HCT116 (cell line): ENCODE measurements at regions not wholly inside any gene's neighbourhood (a gene's known extent, or its start where the extent isn't known, plus 50 kb on each side); places are given as distances from the start of the nearest gene placed in this dataset.

ENCODE experiments used
- ATAC-seq: fragments of 200-7000 bp; cut with Tn5 transposase; 2 replicates; pipeline ENCODE4 v1.9.1; 2020; ENCODE audit warnings: mild to moderate bottlenecking, moderate library complexity
- BruUV-seq: library from RNA; stranded (reverse); fragments of 400-500 nt; replicated peaks from 2 replicates; lab custom pipeline; 2021; lab: Mats Ljungman, UMichigan
- CTCF ChIA-PET: fragments of 300-600 bp; sonication (Branson Sonifier 250); formaldehyde crosslinking; loops from one replicate; lab custom pipeline; 2021; ENCODE audit warnings: antibody characterized with exemption; lab: Charles Lee
- POLR2A ChIA-PET: fragments of 300-600, 350-600 bp; sonication (Branson Sonifier 250); formaldehyde crosslinking; loops from one replicate; lab custom pipeline; 2021; ENCODE audit warnings: antibody characterized with exemption; lab: Charles Lee
- RAD21 ChIA-PET, 2 experiments: fragments of 300-600 bp; sonication (Branson Sonifier 250); formaldehyde crosslinking; loops; one replicate each; lab custom pipeline; 2023; ENCODE audit warnings: low total read pairs in 2 of 2; ENCODE audit not compliant: uncharacterized antibody in 2 of 2, unreplicated experiment in 2 of 2, low non-redundant PET in 1 of 2; lab: Charles Lee
- DNase-seq: peaks from one replicate; pipeline ENCODE4 v3.0.0-alpha.2; 2010; ENCODE audit warnings: low read depth, low spot score
- H2AFZ ChIP-seq: fragments of 200-600 bp; shearing (Covaris generic), sonication (generic); 2 replicates; pipeline ENCODE4 v1.6.1; 2017; ENCODE audit warnings: low read depth, mixed run types, mixed read lengths, antibody characterized with exemption, low read length; ENCODE audit not compliant: poor library complexity, severe bottlenecking
- H3K27ac ChIP-seq: 2 replicates; pipeline ENCODE4 v1.5.1; 2012; ENCODE audit warnings: low read depth, low read length
- H3K27me3 ChIP-seq: fragments of 200-600 bp; sonication (generic); 2 replicates; pipeline ENCODE4 v1.6.1; 2016; ENCODE audit warnings: mixed run types, low read length, mixed read lengths; ENCODE audit not compliant: insufficient read depth
- H3K36me3 ChIP-seq, 2 experiments: fragments of 200-500 bp in 1 of 2; fragments of 200-600 bp in 1 of 2; sonication (Bioruptor generic) in 1 of 2; sonication (generic) in 1 of 2; 2 replicates each; pipeline versions ENCODE4 v1.5.1 to v1.6.1; 2014 to 2016; ENCODE audit warnings: low read length in 2 of 2, inconsistent platforms in 1 of 2, mixed read lengths in 1 of 2, mixed run types in 1 of 2; ENCODE audit not compliant: insufficient read depth in 2 of 2, control insufficient read depth in 1 of 2
- H3K4me1 ChIP-seq, 2 experiments: fragments of 200-600 bp in 1 of 2; sonication (generic) in 1 of 2; 2 replicates each; pipeline versions ENCODE4 v1.5.1 to v1.6.1; 2012 to 2017; ENCODE audit warnings: low read length in 2 of 2, inconsistent platforms in 1 of 2, mild to moderate bottlenecking in 1 of 2, mixed read lengths in 1 of 2, mixed run types in 1 of 2, moderate library complexity in 1 of 2; ENCODE audit not compliant: insufficient read depth in 2 of 2, control insufficient read depth in 1 of 2
- H3K4me2 ChIP-seq: fragments of 200-600 bp; sonication (generic); 2 replicates; pipeline ENCODE4 v1.6.1; 2017; ENCODE audit warnings: mixed run types, low read length, mixed read lengths
- H3K4me3 ChIP-seq, 2 experiments: fragments of 200-600 bp in 1 of 2; sonication (generic) in 1 of 2; replicated peaks in 1 of 2; 2 replicates each; pipeline ENCODE4 v1.5.1; 2011 to 2016; ENCODE audit warnings: low read length in 2 of 2, control low read depth in 1 of 2, low read depth in 1 of 2, mild to moderate bottlenecking in 1 of 2, mixed read lengths in 1 of 2, mixed run types in 1 of 2
- H3K79me2 ChIP-seq: fragments of 200-600 bp; sonication (generic); 2 replicates; pipeline ENCODE4 v1.6.1; 2017; ENCODE audit warnings: mild to moderate bottlenecking, mixed run types, low read length, moderate library complexity, mixed read lengths; ENCODE audit not compliant: insufficient read depth
- H3K9ac ChIP-seq: fragments of 200-600 bp; sonication (generic); 2 replicates; pipeline ENCODE4 v1.6.1; 2016; ENCODE audit warnings: low read length, mixed read lengths
- H3K9me2 ChIP-seq: fragments of 200-600 bp; sonication (generic), shearing (Covaris generic); 2 replicates; pipeline ENCODE4 v1.6.1; 2017; ENCODE audit warnings: mixed run types, mild to moderate bottlenecking, moderate library complexity; ENCODE audit not compliant: insufficient read depth
- H3K9me3 ChIP-seq, 2 experiments: fragments of 200-500 bp in 1 of 2; fragments of 200-600 bp in 1 of 2; sonication (Bioruptor generic) in 1 of 2; sonication (generic) in 1 of 2; 2 replicates each; pipeline ENCODE4 v1.6.1; 2014 to 2017; ENCODE audit warnings: low read length in 2 of 2, mixed read lengths in 2 of 2, inconsistent platforms in 1 of 2, low read depth in 1 of 2, mild to moderate bottlenecking in 1 of 2, mixed run types in 1 of 2, moderate library complexity in 1 of 2; ENCODE audit not compliant: control insufficient read depth in 1 of 2, insufficient read depth in 1 of 2
- H4K20me1 ChIP-seq: fragments of 200-600 bp; sonication (generic), shearing (Covaris generic); 2 replicates; pipeline ENCODE4 v1.6.1; 2017; ENCODE audit warnings: mixed run types, mild to moderate bottlenecking, moderate library complexity; ENCODE audit not compliant: insufficient read depth
- CEBPB ChIP-seq: IDR thresholded peaks from 2 replicates; pipeline ENCODE4 v1.6.1; 2012; ENCODE audit warnings: low read depth
- CTCF ChIP-seq, 3 experiments: fragments of 200-600 bp in 1 of 3; sonication (generic) in 1 of 3; IDR thresholded peaks in 2 of 3; conservative IDR thresholded peaks in 1 of 3; 2 replicates each; pipeline ENCODE4 v1.5.1; 2012 to 2017; ENCODE audit warnings: low read depth in 2 of 3, low read length in 2 of 3, antibody characterized with exemption in 1 of 3, borderline replicate concordance in 1 of 3, control low read depth in 1 of 3, mild to moderate bottlenecking in 1 of 3, mixed read lengths in 1 of 3, mixed run types in 1 of 3, moderate library complexity in 1 of 3; ENCODE audit not compliant: insufficient read depth in 1 of 3
- EGR1 ChIP-seq: IDR thresholded peaks from 2 replicates; pipeline ENCODE4 v1.6.1; 2012; ENCODE audit warnings: low read depth
- ELF1 ChIP-seq: IDR thresholded peaks from 2 replicates; pipeline ENCODE4 v1.6.1; 2012; ENCODE audit warnings: low read depth, borderline replicate concordance
- EZH2 ChIP-seq: fragments of 200-600 bp; sonication (generic); IDR thresholded peaks from 2 replicates; pipeline ENCODE4 v1.6.1; 2017; ENCODE audit warnings: antibody characterized with exemption, mixed run types
- EZH2phosphoT487 ChIP-seq: fragments of 200-600 bp; IDR thresholded peaks from 2 replicates; pipeline ENCODE4 v1.6.1; 2018; ENCODE audit warnings: antibody characterized with exemption, borderline replicate concordance
- POLR2A ChIP-seq: IDR thresholded peaks from 2 replicates; pipeline ENCODE4 v1.7.0; 2011; ENCODE audit warnings: borderline replicate concordance; ENCODE audit not compliant: insufficient read depth, insufficient read length; ENCODE audit errors: extremely low read depth
- POLR2AphosphoS5 ChIP-seq: IDR thresholded peaks from 2 replicates; pipeline ENCODE4 v1.6.1; 2011; ENCODE audit warnings: mild to moderate bottlenecking, low read depth, low read length, moderate library complexity
- SP1 ChIP-seq: IDR thresholded peaks from 2 replicates; pipeline ENCODE4 v1.6.1; 2012; ENCODE audit warnings: low read depth
- TCF7L2 ChIP-seq: IDR thresholded peaks from 2 replicates; pipeline ENCODE4 v1.7.0; 2011; ENCODE audit warnings: borderline replicate concordance, inconsistent platforms; ENCODE audit not compliant: insufficient read depth, insufficient read length; ENCODE audit errors: extremely low read depth
- ZBTB33 ChIP-seq: IDR thresholded peaks from 2 replicates; pipeline ENCODE4 v1.6.1; 2011; ENCODE audit warnings: mild to moderate bottlenecking, low read length, moderate library complexity; ENCODE audit not compliant: insufficient replicate concordance; ENCODE audit errors: extremely low read depth
- ZFX ChIP-seq: fragments of 450-650 bp; IDR thresholded peaks from 2 replicates; pipeline ENCODE4 v1.6.1; 2017
- ZNF274 ChIP-seq: fragments of 200-500 bp; sonication (Bioruptor generic); IDR thresholded peaks from 2 replicates; pipeline ENCODE4 v1.6.1; 2014; ENCODE audit warnings: mild to moderate bottlenecking, low read depth, low read length, inconsistent platforms
- intact Hi-C: fragments of 100-400 bp; cut with micrococcal nuclease; formaldehyde crosslinking; loops from 2 replicates; pipeline ENCODE4 v1.10.0; 2022

- no TSS peak for BruUV-seq
- intact Hi-C loops, result loop anchor here (10.0 kb wide), 1 partner anchor 917 kb away; no protein-coding TSS in a partner anchor
- Histone ChIP-seq H3K36me3 (no peaks in the 10 kb centered on the region), H4K20me1 (no peaks in the 10 kb centered on the region), H3K4me3 (no peak overlapping the region), H3K9ac (no peak overlapping the region), H3K79me2 (no peaks in the 10 kb centered on the region), H3K4me2 (no peak overlapping the region), H3K4me1 (no peaks in the 10 kb centered on the region), H3K9me2 (no peaks in the 10 kb centered on the region), H3K27ac (no peak overlapping the region), H3K9me3 (no peaks in the 10 kb centered on the region; a peak in 1 of 4 replicates), H3K27me3 (no peaks in the 10 kb centered on the region), H2AFZ (no peak overlapping the region)
- ChIA-PET RAD21 (no interaction called here), CTCF (no interaction called here), POLR2A (no interaction called here)
- DNase-seq (no peak), ATAC-seq (no peak)
- TF ChIP-seq SP1 (no peak), EGR1 (no peak), POLR2AphosphoS5 (no peak), ZFX (no peak), ELF1 (no peak), EZH2 (no peak), ZBTB33 (no peak), CTCF (IDR thresholded peaks at IDR 0.05 in 2 of 3, conservative IDR thresholded peaks at IDR 0.05 in 1 of 3; ENCODE audit: borderline replicate concordance in 1 of 3, insufficient read depth in 1 of 3, low read depth in 2 of 3, low read length in 2 of 3) (no peak), POLR2A (no peak), TCF7L2 (no peak), ZNF274 (no peak), CEBPB (no peak), EZH2phosphoT487 (no peak)
Measured at GRCh38 chr7:119172043-119172442, 947.5 kb downstream of the ANKRD7 start.
